Neural progenitor cell (in vitro differentiated cells): ENCODE measurements at regions not wholly inside any gene's neighbourhood (a gene's known extent, or its start where the extent isn't known, plus 50 kb on each side); places are given as distances from the start of the nearest gene placed in this dataset.

Source experiments
- CTCF ChIP-seq: fragments of 200-600 bp; sonication (generic); IDR thresholded peaks from 2 replicates; pipeline ENCODE4 v1.5.1; 2017; ENCODE audit warnings: antibody characterized with exemption, mild to moderate bottlenecking
- EZH2 ChIP-seq: fragments of 200-600 bp; sonication (generic); IDR thresholded peaks from 2 replicates; pipeline ENCODE4 v1.6.1; 2017; ENCODE audit warnings: antibody characterized with exemption, mild to moderate bottlenecking, moderate library complexity

- TF ChIP-seq CTCF, result no peak
- TF ChIP-seq EZH2, result no peak
These were observed 70.3 kb upstream of the CTLA4 start for GRCh38 chr2:203797276-203797675.
